ENCODE measurements at regions not wholly inside any gene's neighbourhood (a gene's known extent, or its start where the extent isn't known, plus 50 kb on each side); places are given as distances from the start of the nearest gene placed in this dataset.

- no peak for DNase-seq (ENCODE audit: low spot score)
- H3K27ac Mint-ChIP-seq (ENCODE audit: unreplicated experiment), result no peak overlapping the region
Measured at GRCh38 chr1:29967261-29967660, 730.9 kb downstream of the PTPRU start.

GRCh38 chr1:29966526-29967045 is 730.3 kb downstream of the PTPRU start:
- TF ChIP-seq, protein P1, sequence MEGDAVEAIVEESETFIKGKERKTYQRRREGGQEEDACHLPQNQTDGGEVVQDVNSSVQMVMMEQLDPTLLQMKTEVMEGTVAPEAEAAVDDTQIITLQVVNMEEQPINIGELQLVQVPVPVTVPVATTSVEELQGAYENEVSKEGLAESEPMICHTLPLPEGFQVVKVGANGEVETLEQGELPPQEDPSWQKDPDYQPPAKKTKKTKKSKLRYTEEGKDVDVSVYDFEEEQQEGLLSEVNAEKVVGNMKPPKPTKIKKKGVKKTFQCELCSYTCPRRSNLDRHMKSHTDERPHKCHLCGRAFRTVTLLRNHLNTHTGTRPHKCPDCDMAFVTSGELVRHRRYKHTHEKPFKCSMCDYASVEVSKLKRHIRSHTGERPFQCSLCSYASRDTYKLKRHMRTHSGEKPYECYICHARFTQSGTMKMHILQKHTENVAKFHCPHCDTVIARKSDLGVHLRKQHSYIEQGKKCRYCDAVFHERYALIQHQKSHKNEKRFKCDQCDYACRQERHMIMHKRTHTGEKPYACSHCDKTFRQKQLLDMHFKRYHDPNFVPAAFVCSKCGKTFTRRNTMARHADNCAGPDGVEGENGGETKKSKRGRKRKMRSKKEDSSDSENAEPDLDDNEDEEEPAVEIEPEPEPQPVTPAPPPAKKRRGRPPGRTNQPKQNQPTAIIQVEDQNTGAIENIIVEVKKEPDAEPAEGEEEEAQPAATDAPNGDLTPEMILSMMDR (IDR thresholded peaks at IDR 0.05), result no peak
- Mint-ChIP-seq H3K27ac (ENCODE audit: unreplicated experiment) (no peak overlapping the region), H3K27me3 (ENCODE audit: low read depth) (peaks cover 18% of the 10 kb centered on the region), H3K36me3 (ENCODE audit: low read depth) (no peaks in the 10 kb centered on the region), H3K9me3 (ENCODE audit: low read depth) (no peaks in the 10 kb centered on the region), H3K4me1 (ENCODE audit: low read depth) (no peaks in the 10 kb centered on the region), H3K4me3 (ENCODE audit: unreplicated experiment) (no peak overlapping the region)
- no peak for DNase-seq (ENCODE audit: low spot score)

More at GRCh38 chr1:29967261-29967660, 730.9 kb downstream of the PTPRU start:
- H3K4me1 Mint-ChIP-seq (ENCODE audit: low read depth), result no peaks in the 10 kb centered on the region
- H3K4me3 Mint-ChIP-seq (ENCODE audit: unreplicated experiment), result no peak overlapping the region
- no peaks in the 10 kb centered on the region for H3K9me3 Mint-ChIP-seq (ENCODE audit: low read depth)
- TF ChIP-seq, protein P1 (IDR thresholded peaks at IDR 0.05), result no peak
- H3K36me3 Mint-ChIP-seq (ENCODE audit: low read depth), result no peaks in the 10 kb centered on the region
- H3K27me3 Mint-ChIP-seq (ENCODE audit: low read depth), result peaks cover 14% of the 10 kb centered on the region

GRCh38 chr1:29964718-29965533 is 728.6 kb downstream of the PTPRU start:
- Mint-ChIP-seq H3K9me3 (ENCODE audit: low read depth) (no peaks in the 10 kb centered on the region), H3K27ac (ENCODE audit: unreplicated experiment) (no peak overlapping the region), H3K4me3 (ENCODE audit: unreplicated experiment) (no peak overlapping the region), H3K36me3 (ENCODE audit: low read depth) (no peaks in the 10 kb centered on the region), H3K27me3 (ENCODE audit: low read depth) (peaks cover 17% of the 10 kb centered on the region), H3K4me1 (ENCODE audit: low read depth) (no peaks in the 10 kb centered on the region)
- DNase-seq (ENCODE audit: low spot score), result no peak
- TF ChIP-seq, protein P1 (IDR thresholded peaks at IDR 0.05), result no peak

GRCh38 chr1:29963946-29964345 is 727.6 kb downstream of the PTPRU start:
- Mint-ChIP-seq H3K4me1 (ENCODE audit: low read depth) (no peaks in the 10 kb centered on the region), H3K27ac (ENCODE audit: unreplicated experiment) (no peak overlapping the region), H3K9me3 (ENCODE audit: low read depth) (no peaks in the 10 kb centered on the region), H3K4me3 (ENCODE audit: unreplicated experiment) (no peak overlapping the region), H3K27me3 (ENCODE audit: low read depth) (peaks cover 17% of the 10 kb centered on the region), H3K36me3 (ENCODE audit: low read depth) (no peaks in the 10 kb centered on the region)
- DNase-seq (ENCODE audit: low spot score), result no peak
- TF ChIP-seq, protein P1 (IDR thresholded peaks at IDR 0.05), result no peak

DNA sequence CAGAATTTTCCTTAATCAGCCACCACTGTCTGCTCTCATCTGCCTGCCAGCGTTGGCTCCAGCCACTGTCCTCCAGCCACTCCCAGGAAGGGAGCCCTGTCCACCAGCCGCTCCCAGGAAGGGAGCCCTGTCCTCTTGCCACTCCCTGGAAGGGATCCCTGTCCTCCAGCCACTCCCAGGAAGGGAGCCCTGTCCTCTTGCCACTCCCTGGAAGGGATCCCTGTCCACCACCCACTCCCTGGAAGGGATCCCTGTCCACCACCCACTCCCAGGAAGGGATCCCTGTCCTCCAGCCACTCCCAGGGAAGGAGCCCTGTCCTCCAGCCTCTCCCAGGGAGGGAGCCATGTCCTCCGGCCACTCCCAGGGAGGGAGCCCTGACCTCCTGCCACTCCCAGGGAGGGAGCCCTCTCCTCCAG is 726.5 kb downstream of the PTPRU start:
- no peaks in the 10 kb centered on the region for H3K9me3 Mint-ChIP-seq (ENCODE audit: low read depth)
- H3K27me3 Mint-ChIP-seq (ENCODE audit: low read depth), result peaks cover 17% of the 10 kb centered on the region
- no peaks in the 10 kb centered on the region for H3K36me3 Mint-ChIP-seq (ENCODE audit: low read depth)
- TF ChIP-seq, protein P1 (IDR thresholded peaks at IDR 0.05), result no peak
- no peaks in the 10 kb centered on the region for H3K4me1 Mint-ChIP-seq (ENCODE audit: low read depth)
- no peak overlapping the region for H3K27ac Mint-ChIP-seq (ENCODE audit: unreplicated experiment)
- no peak overlapping the region for H3K4me3 Mint-ChIP-seq (ENCODE audit: unreplicated experiment)
- no peak for DNase-seq (ENCODE audit: low spot score)
